ENCODE measurements at regions not wholly inside any gene's neighbourhood (a gene's known extent, or its start where the extent isn't known, plus 50 kb on each side); places are given as distances from the start of the nearest gene placed in this dataset.

DNA sequence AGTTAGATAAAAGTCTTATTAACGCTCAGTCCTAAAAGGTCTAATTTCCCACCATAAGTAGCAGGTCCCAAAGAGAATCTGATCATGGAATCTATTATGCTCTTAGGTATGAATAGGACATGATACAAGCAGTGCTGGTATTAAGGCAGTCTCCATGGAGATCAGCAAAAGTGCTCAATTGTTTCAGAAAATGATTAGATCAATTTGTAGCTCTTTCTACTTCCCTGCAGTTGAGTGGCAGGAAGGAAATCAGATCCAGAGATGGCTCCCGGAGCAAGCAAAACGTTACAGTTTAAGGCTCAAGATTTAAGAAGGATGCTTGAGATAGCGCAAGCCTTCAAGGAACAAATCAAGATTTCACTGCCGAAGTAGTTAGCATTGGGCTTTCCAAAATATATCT, 205.7 kb downstream of the DRD1 start:
- DNase-seq = no peak

DNA sequence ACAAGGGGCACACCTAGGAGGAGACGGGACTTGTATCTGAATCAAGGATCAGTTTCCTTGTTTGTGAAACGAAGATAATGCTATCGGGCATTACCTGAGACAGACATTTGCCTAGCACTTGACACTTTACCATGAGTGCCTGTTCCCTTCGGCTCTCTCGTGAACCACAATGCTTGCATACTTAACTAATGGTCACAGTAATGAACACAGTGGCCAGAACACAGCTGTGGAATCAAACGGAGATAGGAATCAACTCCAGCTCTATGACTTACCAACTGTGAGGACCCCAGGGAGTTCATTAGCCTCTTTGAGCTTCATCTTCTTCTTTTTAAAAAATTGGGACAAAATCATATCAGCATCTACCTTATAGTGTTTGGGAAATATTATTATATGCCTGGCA, 207.8 kb downstream of the DRD1 start:
- peak in 1 of 3 experiments; percentile 29 for DNase-seq

DNA sequence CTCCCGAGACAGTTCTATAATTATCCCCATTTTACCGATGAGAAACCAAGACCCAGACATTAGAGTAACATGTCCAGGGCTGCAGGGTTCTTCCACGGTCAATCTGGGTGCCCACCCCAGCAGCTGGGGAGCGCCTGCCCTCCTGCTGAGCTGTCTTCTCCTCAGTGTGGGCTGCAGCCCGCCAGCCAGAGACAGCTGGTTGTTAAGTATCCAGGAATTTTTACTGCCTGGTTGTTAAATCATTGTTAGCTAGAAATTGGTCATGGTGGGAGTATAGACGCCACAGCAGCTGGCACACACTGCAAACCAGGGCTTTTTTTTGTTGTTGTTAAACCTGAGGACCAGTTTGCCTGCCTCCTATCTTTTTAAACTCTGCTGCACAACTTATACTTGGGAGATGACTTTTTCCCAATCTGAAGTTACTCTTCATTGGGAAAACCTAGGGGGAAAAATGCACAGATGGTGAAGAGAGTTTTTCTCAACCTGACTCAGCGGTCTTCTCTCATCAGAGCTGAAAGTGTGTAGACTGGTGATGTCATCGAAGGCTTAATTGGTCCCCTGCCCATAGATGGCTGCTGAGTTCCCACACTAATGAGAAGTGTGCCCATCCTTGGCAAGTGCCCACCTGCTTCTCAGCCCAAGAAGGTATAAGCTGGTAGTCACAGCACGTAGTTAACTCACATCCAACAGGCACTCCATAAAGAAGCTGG, 208.6 kb downstream of the DRD1 start:
- DNase-seq = no peak

DNA sequence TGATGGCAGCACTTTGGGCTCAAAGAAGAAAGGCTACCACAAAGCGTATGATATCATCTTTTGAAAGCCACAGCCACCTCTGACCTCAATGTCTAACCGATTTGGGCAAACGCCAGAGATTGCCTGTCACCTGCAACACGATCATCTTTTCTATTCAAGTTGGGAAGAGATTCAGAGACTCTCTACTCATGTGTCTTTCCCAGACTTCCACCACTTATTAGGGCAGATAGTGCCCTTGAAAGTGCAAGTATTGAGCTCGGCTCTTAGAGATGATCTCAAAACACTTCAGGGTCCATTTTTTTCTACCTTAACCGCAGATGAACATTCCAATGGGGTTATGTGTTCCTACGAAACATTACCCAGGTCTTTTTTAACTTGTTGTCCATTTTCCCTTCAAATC, 213.7 kb downstream of the DRD1 start:
- no peak for DNase-seq

DNA sequence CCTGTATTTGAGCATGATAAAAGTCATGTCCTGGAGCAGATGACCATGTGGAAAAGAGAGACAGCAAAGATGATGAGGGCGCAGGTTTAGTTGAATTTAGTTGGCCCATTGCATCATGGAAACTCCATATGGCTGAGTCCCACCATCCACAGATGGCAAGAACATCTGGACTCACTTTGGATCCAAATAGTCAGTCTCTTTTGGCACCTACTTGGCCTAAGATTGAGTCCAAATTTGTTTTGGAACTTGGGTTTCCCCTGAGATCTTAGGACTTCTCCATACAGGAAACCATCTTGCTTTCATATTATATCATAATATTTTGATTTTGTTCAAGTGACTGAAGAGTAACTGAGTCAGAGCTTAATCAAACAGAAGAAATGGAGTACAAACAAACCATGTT, 217.5 kb downstream of the DRD1 start:
- no peak for DNase-seq

DNA sequence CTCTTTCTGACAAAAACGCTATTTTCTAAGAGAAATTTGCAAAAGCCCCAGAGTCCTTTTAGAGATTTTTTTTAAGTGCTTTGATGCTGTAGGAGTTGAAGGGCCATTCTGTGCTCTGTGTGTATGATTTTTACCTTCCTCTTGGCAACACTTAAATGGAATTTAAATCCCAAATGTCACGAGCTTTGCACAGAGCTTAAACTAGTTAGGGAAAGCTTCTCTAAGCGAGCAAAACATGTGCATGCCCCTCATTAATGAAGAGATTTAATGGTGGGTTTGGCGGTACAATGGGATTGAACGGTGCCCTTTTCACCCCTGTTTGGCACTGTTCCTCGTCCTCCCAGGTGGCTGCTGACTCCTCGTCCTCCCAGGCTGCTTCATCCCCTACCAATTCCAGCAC, 220.7 kb downstream of the DRD1 start:
- DNase-seq = peak in 1 of 3 experiments; percentile 1

DNA sequence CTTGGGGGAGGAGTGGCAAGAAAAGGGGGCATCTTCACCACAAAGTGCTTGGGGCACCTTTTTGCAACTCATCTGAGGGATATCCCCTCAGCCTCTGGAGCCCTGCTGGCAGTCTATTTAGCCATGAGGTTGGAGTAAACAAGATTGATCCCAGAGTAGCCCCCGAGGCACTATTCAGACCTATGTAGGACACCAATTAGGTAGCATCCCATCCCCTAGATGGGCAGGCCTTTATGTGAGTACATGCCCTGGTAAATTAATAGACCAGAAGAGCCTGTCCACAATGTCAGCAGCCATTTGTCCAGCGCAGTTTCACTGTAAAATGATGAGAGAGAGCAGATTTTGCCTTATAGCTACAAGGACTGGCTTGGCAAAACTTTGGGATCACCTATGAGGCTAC, 221.4 kb downstream of the DRD1 start:
- DNase-seq = no peak

DNA sequence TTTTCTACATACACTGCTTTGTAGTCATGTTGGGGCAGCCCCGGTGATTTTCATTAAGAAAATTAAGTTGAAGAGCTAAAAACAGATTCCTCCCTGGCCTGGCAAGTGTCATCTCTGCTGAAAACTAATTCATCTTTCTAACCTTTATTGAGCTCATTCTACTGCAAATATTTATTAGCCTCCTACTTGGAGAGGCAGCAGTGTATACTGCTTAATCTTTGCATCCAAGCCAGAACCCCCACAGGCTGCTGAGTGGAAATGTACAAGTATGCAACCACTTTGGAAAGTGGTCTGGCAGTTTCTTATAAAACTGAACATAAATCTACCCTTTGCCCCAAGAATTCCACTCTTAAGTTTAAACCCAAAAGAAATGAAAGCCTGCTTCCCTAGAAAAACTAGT, 223.4 kb downstream of the DRD1 start:
- no peak for DNase-seq

DNA sequence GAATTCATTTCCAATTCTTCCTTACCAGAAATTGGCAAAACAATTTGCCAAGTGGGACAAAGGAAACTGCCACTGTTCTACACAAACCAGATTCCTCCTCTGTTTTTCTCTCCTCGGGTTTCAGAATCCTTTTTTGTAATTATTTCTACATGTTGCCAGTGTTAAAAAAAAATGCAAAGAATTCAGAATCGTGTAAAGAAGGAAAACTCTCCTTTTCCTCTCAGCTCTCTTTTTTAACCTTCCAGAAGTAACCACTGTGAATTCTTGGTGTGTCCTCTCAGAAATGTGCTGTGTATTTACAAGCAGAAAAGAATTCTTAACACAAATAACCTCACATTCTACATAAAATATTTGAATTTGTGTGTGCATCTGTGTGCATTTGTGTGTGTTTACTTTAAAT, 224.6 kb downstream of the DRD1 start:
- no peak for DNase-seq

DNA sequence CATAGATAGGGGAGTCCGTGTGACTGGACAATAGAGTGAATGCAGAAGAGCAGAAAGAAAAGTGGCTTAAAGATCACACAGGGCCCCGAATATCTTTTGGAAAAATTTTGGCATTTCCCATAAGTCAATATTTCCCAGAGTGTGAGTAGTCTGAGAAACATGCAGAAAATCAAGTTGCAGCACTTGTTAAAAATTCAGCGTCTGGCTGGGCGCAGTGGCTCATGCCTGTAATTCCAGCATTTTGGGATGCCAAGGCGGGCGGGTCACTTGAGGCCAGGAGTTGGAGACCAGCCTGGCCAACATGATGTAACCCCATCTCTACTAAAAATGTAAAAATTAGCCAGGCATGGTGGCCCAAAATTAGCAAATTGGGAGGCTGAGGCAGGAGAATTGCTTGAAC, 227.0 kb downstream of the DRD1 start:
- no peak for DNase-seq

DNA sequence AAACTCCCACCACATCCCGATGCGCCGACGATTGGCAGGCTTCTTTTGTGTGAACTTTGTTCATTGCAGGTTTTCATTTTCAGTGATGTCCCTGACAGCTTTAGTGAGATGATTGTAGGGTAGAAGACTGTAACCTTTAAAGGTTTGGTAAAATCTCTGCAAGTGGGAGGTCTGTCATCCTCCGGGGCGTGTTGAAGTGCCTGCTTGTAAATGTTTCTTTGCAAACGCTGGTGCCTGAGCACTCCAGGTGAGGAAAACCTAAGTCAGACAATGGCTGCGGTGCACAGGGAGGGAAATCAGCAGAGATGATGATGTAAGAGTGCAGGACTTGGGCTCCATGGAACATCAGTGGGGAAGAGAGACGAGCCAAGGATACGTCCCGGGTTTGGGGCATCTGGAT, 228.1 kb downstream of the DRD1 start:
- DNase-seq = peak in 2 of 3 experiments; percentile 2 to 23

DNA sequence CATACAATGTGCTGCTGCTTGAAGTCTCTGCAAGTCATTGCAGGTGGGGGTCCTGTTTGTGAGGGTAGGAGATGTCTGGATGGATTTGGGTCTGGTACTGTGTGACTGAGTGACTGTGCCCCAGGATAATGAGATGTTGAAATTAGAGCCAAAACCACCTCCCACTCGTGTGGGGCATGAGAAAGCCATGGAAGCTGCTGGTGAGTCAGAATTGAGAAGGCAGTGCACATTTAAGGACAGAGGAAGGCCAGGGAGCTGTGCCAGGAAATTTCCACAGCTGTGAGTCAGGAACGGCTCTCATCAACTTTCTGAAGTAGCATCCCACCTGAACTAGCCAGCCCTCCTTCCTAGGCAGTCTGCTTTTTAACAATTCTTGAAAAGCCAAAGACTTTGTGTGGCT, 229.8 kb downstream of the DRD1 start:
- no peak for DNase-seq

DNA sequence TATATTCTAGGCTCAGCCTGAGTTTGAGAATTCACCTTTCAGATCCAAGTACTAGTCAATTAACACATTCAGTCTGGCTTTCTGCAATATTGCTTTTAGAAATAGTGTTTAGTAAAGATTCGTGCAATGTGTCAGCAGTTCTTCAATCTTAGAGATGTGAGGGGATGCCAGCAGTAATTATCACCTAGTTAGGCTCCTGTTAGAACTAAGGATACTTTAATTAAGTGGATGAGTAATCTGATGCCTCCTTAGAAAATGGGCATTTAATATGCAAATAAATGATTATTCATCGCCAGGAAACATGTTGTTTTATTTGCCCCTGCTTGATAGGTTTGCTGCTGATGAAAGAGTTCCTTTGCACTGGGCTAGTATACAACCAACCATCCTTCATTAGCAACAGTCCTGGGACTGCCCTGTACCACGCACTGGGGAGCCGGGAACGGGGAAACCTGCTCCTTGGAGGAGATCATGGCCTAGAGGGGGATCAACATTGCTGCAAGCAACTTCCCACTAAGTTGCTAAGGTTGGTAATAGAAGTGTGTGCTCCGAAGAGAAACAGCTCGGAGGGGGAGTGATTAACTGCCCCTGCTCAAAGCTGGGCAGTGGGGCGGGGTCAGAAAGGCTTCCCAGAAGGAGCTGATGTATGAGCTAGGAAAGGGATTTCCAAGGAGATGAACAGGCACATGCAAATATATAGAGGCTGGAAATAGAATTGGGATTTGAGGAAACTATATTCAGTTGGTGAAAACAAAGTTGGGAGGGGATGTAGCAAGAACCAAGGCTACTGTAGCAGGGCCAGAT, 231.8 kb downstream of the DRD1 start:
- DNase-seq = no peak

DNA sequence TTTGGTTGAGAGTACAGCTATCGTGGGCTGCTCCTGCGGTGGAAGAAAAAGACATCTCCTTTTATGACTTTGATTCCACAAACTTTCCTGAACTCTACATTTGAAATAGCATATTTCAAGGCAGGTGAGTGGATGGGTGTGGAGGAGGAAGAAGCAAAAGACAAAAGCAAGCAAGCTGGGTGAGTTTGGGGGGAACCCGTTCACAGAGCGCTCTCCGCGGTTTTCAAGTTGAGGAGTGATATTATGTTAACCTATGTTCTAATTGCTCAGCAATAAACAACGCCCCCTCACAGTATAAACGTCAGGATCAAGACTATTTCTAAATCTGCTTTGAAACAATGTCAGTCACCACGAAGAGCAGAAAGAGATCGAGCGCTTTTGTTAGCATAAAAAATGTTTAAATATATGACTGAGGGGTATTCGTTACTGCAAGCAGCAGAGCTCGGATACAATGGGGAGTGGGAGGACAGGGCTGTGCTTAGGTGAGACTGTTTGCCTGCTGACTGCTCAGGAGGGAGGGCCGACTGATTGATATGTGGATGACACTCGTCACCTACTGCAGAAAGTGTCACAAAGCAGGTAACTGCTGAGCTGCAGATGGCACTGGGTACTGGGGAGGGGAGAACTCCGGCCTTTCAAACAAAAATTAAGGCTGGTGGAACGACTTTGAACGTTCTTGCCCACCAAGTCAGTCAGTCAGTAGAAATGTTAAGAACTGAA, 236.5 kb downstream of the DRD1 start:
- DNase-seq = peak in 1 of 3 experiments; percentile 1

DNA sequence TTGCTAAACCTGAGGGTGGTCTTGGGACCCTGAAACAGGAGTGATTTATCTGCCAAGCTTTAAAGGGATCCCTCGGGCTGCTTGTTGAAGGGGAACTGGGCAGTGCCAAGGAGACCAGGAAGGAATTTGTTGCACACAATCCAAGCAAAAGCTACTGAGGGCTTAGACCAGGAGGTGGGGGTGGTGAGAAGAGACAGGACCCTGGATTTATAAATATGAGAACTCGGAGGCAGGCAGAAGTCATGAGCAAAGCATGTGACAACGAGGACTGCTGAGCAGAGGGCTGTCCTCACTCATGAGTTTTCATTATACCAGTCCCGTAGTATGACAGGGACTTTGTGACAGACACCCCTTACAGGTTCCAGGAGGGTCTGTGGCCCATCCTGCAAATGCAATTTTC, 237.3 kb downstream of the DRD1 start:
- no peak for DNase-seq

DNA sequence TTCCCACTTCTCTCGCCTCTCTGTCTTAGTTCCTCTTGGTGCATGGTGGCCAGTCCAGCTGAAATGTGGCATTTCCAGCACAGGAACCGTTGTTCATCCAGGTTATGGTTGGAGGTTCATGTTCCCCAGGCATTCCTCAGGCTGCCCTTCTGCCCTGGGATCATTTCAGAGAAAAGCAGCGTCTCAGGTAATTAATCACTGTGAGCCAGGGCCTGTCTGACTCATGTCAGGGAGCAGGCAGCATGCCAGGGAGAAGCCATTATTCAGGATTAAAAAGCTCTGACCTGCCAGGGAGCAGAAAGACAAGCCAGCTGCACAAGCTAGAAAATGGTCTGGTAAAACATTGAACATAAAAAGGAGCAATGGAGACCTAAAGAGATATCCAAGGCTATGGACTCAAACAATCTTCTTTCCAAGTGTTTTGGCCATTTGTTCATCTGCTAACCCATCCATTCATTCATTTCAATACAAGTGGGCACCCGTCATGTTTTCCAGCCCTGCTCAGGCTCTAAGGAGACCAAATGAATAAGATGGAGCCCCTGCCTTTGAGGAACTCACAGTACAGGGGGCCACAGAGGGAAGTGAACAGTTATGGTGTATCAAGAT, 241.4 kb downstream of the DRD1 start:
- peak; percentile 14 to 62 (median 25) for DNase-seq

DNA sequence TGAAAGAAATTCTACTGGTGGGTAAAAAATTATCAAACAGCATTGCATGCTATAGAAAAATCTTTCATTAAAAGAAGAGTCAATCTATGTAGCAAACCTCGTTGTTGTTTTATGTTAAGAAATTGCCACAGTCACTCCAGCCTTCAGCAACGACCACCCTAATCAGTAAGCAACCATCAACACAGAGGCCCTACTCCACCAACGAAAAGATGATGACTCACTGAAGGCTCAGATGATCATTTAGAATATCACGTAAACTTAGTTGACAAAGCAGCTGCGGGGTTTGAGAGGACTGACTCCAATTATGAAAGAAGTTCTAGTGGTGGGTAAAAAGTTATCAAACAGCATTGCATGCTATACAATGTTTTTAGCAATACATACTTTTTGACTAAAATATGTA, 242.6 kb downstream of the DRD1 start:
- DNase-seq = no peak

DNA sequence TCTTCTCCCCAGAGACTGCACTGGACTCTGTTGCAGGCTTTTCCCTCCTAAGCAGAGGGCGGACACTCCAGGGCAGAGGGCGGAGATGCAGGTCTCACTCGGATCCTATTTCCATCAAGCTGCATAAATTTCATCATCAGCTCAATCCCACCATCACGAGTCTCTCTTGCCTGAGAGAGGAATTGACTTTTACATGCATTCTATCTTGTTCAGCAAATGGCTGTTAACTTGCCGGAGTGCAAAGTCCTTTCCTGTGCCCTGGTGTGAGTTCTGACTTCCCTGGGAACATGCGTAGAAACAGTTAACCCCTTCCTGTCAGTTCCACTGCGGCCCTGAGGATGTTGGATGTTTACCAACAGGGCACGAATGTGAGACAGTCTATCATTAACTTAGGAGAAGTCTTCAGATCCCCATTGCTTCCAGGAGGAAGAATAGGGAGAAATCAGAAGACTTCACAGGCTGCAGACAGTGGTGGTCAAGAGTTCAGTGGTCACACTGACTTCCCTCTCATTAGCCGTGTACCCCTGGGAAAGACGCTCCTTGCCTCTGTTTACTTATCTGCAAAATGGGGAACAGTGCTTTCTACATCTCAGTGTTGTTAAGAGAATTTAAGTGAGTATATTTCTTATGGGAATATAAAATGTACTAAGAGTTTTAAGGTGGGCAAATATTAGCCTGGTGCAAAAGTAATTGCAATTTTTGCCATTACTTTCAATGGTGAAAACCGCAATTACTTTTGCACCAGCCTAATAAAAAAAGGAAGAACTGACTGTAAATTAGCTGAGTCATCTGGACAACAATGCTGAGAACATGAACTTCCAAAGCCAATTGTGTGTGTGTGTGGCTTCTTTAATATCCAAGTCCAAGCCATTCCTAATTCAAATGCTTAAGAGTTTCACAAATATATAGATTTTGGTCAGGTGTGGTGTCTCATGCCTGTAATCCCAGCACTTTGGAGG, 248.0 kb downstream of the DRD1 start:
- peak in 1 of 3 experiments; percentile 48 for DNase-seq

DNA sequence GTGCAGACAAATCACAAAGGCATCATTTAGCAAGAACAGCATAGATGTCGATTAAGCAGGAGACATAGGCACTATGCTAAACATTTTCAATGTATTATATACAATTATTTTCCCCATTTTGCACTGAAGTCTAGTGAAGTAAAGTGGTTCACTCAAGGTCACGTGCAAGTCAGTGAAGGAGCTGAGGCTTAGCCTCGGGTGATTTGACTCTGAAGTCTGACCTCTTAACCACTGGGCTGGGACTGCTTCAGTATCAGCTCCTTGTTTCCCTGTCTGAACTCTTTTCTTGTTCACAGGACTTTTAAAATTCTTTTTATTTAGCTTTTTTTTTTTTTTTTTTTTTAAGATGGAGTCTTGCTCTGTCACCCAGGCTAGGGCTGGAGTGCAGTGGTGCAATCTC, 262.7 kb downstream of the DRD1 start:
- DNase-seq = no peak

DNA sequence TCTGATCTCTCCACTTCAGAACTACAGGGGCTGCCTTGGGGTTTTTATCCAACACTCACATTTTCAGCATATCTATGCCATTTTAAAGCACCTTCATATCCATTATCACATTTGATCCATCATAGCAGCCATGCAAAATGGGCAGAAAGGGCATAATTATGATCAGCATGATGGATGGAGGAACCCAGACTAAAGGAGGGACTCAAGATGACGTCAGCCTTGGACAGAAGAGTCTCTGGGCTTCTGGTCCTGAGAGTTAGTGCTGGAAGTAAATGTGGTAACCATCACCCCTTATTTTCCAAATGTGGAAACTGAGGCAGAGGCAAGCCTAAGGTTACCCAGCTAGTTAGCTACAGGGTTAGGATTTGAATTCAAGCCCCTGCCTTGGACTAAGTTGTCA, 273.1 kb downstream of the DRD1 start:
- DNase-seq = no peak

DNA sequence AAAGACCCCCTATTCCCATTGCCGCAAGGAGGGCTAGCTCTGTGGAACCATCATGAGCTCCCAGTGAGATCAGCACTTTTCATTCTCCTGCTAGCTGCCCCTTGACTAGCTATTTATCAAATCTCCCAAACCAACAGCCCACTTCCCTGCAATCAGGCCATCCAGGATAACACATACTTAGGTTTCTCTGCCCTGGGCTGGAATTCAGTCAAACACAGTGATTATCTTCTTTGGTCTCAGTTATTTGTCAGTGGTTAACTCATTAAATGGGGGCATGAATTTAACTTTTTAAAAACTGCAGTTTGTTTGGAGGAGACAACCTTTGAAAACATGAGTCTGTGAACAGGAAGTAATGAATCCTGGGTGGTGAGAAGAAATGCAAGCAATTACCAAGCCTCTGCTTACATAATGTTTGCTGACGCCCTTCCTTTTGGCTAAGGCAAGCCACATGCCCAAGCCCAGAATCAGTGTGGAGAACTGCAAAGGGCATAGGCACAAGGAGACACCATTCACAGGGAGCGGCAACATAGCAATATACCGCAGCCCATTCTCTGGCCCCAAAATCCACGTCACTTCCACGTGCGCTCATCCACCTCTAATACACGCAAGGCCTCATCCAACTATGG, 275.0 kb downstream of the DRD1 start:
- DNase-seq = no peak

DNA sequence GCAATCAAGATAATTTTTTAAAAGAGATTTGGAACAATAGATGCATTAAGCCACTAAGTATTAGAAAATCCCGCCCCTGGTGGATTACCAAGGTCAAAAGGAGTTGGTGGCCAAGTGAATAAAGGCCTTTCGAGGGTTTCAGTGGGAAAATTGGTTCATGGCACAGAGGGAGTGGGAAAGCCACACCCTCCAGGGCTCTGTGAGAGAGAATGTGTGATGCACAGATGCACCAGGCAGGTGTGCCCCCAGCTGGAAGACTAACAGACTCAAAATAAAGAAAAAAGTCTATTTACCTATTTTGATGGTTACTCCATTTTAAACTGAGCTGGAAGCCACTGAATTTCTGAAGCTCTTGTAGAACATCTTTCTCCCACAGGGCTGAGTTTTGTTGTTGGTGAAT, 278.0 kb downstream of the DRD1 start:
- DNase-seq = peak in 2 of 3 experiments; percentile 2 to 9
